ENCODE measurements at regions not wholly inside any gene's neighbourhood (a gene's known extent, or its start where the extent isn't known, plus 50 kb on each side); places are given as distances from the start of the nearest gene placed in this dataset.

- WGBS (ENCODE audit: insufficient coverage): 69% methylated on average over 2 of the region's 4 CpGs
- H3K27ac ChIP-seq (ENCODE audit: low read depth in 1 of 2, low read length in 2 of 2): no peak overlapping the region
- no peak for DNase-seq
- no peak overlapping the region for H2AFZ ChIP-seq (ENCODE audit: insufficient read depth, low read depth, low read length, poor library complexity, severe bottlenecking)
- no peak overlapping the region for H3K9ac ChIP-seq (ENCODE audit: insufficient read depth, low read length, poor library complexity, severe bottlenecking)
- intact Hi-C loops (cut with micrococcal nuclease): no loop called here
- Mint-ChIP-seq H3K4me1 (no peaks in the 10 kb centered on the region), H3K27ac (no peak overlapping the region), H3K4me3 (no peak overlapping the region), H3K9me3 (peaks cover 0 to 4% (median 0%) of the 10 kb centered on the region in 7 donors), H3K36me3 (no peaks in the 10 kb centered on the region), H3K27me3 (ENCODE audit: low read depth in 3 of 3) (no peaks in the 10 kb centered on the region)
- H3K79me2 ChIP-seq (ENCODE audit: insufficient read depth, low read length): no peaks in the 10 kb centered on the region
- no peaks in the 10 kb centered on the region for H3K27me3 ChIP-seq (ENCODE audit: control insufficient read depth in 2 of 2, insufficient read depth in 2 of 2, low read length in 2 of 2)
- H3K9me3 ChIP-seq (replicated peaks in 1 of 2; ENCODE audit: control insufficient read depth in 1 of 2, insufficient read depth in 1 of 2, low read length in 2 of 2): no peaks in the 10 kb centered on the region
- H3K4me1 ChIP-seq (ENCODE audit: control insufficient read depth in 1 of 2, insufficient read depth in 2 of 2, low read length in 2 of 2): no peaks in the 10 kb centered on the region
- TF ChIP-seq CTCF (IDR thresholded peaks at IDR 0.05): no peak
- H3K4me2 ChIP-seq (replicated peaks; ENCODE audit: extremely low read depth, low read length, poor library complexity, severe bottlenecking): no peak overlapping the region
- no peak overlapping the region for H3K4me3 ChIP-seq (replicated peaks in 1 of 3; ENCODE audit: low read depth in 2 of 3, low read length in 3 of 3)
- H3K36me3 ChIP-seq (replicated peaks in 1 of 2; ENCODE audit: control insufficient read depth in 1 of 2, insufficient read depth in 2 of 2, low read length in 2 of 2): no peaks in the 10 kb centered on the region
- no peaks in the 10 kb centered on the region for H4K20me1 ChIP-seq (ENCODE audit: insufficient read depth, low read length)
These were observed 100.3 kb upstream of the TFPI start for GRCh38 chr2:187654535-187654934.

- no peak overlapping the region for H3K27ac Mint-ChIP-seq
- no CpG with 5 or more reads among the region's 9 CpGs for WGBS (ENCODE audit: insufficient coverage)
- Histone ChIP-seq H3K4me1 (ENCODE audit: control insufficient read depth in 1 of 2, insufficient read depth in 2 of 2, low read length in 2 of 2) (no peaks in the 10 kb centered on the region), H3K27ac (ENCODE audit: low read depth in 1 of 2, low read length in 2 of 2) (no peak overlapping the region), H3K4me2 (replicated peaks; ENCODE audit: extremely low read depth, low read length, poor library complexity, severe bottlenecking) (no peak overlapping the region), H3K36me3 (replicated peaks in 1 of 2; ENCODE audit: control insufficient read depth in 1 of 2, insufficient read depth in 2 of 2, low read length in 2 of 2) (no peaks in the 10 kb centered on the region), H3K79me2 (ENCODE audit: insufficient read depth, low read length) (no peaks in the 10 kb centered on the region), H3K27me3 (ENCODE audit: control insufficient read depth in 2 of 2, insufficient read depth in 2 of 2, low read length in 2 of 2) (no peaks in the 10 kb centered on the region), H4K20me1 (ENCODE audit: insufficient read depth, low read length) (no peaks in the 10 kb centered on the region), H3K4me3 (replicated peaks in 1 of 3; ENCODE audit: low read depth in 2 of 3, low read length in 3 of 3) (no peak overlapping the region), H3K9ac (ENCODE audit: insufficient read depth, low read length, poor library complexity, severe bottlenecking) (no peak overlapping the region), H3K9me3 (replicated peaks in 1 of 2; ENCODE audit: control insufficient read depth in 1 of 2, insufficient read depth in 1 of 2, low read length in 2 of 2) (no peaks in the 10 kb centered on the region), H2AFZ (ENCODE audit: insufficient read depth, low read depth, low read length, poor library complexity, severe bottlenecking) (no peak overlapping the region)
- TF ChIP-seq CTCF (IDR thresholded peaks at IDR 0.05): no peak
- peaks cover 0 to 4% (median 0%) of the 10 kb centered on the region in 7 donors for H3K9me3 Mint-ChIP-seq
- DNase-seq: no peak
- H3K36me3 Mint-ChIP-seq: no peaks in the 10 kb centered on the region
- no peaks in the 10 kb centered on the region for H3K4me1 Mint-ChIP-seq
- intact Hi-C loops (cut with micrococcal nuclease): no loop called here
- H3K27me3 Mint-ChIP-seq (ENCODE audit: low read depth in 3 of 3): no peaks in the 10 kb centered on the region
- no peak overlapping the region for H3K4me3 Mint-ChIP-seq
These were observed 100.8 kb upstream of the TFPI start for GRCh38 chr2:187655001-187655400.

Measured in CD14-positive monocyte (primary cell).